ENCODE measurements at regions not wholly inside any gene's neighbourhood (a gene's known extent, or its start where the extent isn't known, plus 50 kb on each side); places are given as distances from the start of the nearest gene placed in this dataset.

DNA sequence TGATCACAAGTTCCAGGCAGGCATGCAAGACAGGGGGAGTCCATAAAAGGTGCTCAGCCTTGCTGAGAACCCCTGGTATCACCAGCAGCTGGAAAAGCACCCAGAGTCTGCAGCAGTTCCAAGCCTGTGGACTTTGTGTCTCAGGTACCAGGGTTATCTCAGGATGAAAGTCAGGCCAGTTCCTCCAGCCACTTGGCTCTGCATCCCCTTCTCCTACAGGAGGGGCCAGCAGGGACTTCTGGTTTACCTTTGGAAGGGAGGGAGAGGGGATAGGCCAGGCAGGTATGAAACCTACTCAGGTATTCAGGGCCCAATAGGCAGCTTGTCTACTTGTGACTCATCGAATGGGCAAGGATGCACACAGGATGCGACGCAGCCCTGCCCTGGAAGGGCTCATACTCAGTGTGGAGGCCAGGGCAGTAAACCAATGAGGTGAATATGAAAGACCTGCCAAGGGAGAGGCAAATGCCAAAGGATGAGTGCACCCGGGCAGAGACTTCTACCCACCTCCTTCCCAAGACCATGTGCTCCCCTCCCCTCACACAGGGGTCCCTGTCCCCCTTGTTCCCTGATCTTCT is 148.2 kb downstream of the SLC38A6 start:
- Histone ChIP-seq H3K4me3 (ENCODE audit: low read length) (no peak overlapping the region), H2AFZ (ENCODE audit: low read depth, low read length) (no peak overlapping the region), H3K36me3 (ENCODE audit: insufficient read depth, low read length) (no peaks in the 10 kb centered on the region), H3K27me3 (ENCODE audit: insufficient read depth, low read length) (no peaks in the 10 kb centered on the region), H3K9me3 (ENCODE audit: low read length) (no peaks in the 10 kb centered on the region), H3K4me1 (ENCODE audit: insufficient read depth, low read length) (peaks cover 16% of the 10 kb centered on the region)

GRCh38 chr14:61128382-61129167 is 147.5 kb downstream of the SLC38A6 start:
- no peaks in the 10 kb centered on the region for H3K36me3 ChIP-seq (ENCODE audit: insufficient read depth, low read length)
- H2AFZ ChIP-seq (ENCODE audit: low read depth, low read length), result no peak overlapping the region
- peaks cover 16% of the 10 kb centered on the region for H3K4me1 ChIP-seq (ENCODE audit: insufficient read depth, low read length)
- no peaks in the 10 kb centered on the region for H3K9me3 ChIP-seq (ENCODE audit: low read length)
- H3K27me3 ChIP-seq (ENCODE audit: insufficient read depth, low read length), result no peaks in the 10 kb centered on the region
- H3K4me3 ChIP-seq (ENCODE audit: low read length), result no peak overlapping the region

DNA sequence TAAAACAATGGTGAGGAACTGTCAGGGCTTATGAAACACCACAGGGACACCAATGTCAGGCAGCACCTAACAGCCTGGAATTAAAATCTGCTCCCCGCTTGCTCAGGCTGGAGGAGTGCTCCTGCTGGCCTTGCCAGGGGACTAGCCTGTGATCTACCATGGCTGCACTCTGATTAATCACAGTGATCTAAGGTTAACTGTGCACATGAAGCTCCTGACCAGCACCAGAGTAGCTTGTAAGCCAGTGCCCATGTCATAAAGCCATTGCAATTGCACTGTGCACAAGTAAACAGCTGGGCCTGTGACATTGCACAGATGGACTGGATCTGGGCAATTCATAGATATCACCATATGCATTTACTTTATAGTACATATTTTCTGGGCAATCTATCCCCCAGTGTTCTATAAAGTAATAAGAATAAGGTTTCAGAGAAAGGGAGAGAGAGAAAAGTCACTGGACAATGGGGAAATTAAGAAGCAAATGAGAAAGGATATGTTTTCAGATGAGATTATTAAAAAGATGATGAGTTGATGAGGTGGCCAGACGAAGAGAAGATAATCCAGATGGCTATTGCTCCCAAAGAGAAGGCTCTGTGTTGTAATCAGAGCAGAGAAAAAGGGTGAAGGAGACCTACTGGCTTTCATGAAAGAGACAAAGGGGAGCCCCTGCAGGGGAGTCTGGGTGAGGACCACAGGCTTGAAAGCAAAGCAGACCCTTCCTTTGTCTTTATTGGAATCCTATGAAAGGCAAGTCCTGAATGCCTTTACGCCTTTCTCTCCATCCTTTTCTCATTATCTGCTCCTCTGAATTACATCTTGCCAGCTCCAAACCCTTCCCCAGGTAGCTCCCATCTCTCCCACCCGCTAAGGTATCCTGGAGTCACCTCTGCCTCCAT is 145.8 kb downstream of the SLC38A6 start:
- no peaks in the 10 kb centered on the region for H3K36me3 ChIP-seq (ENCODE audit: insufficient read depth, low read length)

DNA sequence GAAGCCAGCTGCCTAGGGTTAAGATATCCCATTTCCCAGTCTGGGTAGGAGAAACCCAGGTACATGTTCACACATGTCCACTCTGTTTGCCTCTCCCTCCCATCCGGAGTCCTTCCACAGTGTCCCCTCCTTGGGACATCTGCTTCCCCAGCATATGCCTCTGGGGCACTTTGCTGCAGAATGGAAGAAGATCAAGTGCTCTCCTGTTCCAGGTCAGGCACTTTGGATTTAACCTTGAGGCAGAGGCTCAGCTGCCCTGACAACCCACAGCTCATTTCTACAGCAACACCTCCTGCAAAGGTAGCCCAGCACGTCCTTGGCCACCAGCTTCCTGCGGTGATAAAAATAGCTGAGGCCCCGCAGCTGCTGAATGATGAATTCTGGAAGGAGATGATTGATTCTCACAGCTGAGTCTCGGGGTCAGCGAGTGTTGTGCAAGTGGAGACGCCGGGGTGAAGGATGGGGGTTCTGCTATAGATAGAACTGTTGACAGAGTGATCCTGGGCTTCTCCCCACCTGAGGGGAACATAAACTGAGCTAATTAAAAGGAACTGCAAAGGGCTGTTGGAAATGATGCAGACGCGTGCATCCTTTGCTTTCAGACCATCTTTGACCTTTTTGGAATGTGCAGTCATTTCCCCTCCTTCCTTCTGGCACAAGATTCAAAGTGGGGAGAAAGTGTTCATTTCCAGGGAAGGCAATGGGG is 145.0 kb downstream of the SLC38A6 start:
- H3K9me3 ChIP-seq (ENCODE audit: low read length), result no peaks in the 10 kb centered on the region
- no peaks in the 10 kb centered on the region for H3K36me3 ChIP-seq (ENCODE audit: insufficient read depth, low read length)
- peaks cover 16% of the 10 kb centered on the region for H3K4me1 ChIP-seq (ENCODE audit: insufficient read depth, low read length)
- no peak overlapping the region for H3K4me3 ChIP-seq (ENCODE audit: low read length)
- H2AFZ ChIP-seq (ENCODE audit: low read depth, low read length), result no peak overlapping the region
- H3K27me3 ChIP-seq (ENCODE audit: insufficient read depth, low read length), result no peaks in the 10 kb centered on the region

More for the DNA sequence above, 145.8 kb downstream of the SLC38A6 start:
- H3K4me3 ChIP-seq (ENCODE audit: low read length), result no peak overlapping the region
- peaks cover 16% of the 10 kb centered on the region for H3K4me1 ChIP-seq (ENCODE audit: insufficient read depth, low read length)
- no peaks in the 10 kb centered on the region for H3K27me3 ChIP-seq (ENCODE audit: insufficient read depth, low read length)
- no peaks in the 10 kb centered on the region for H3K9me3 ChIP-seq (ENCODE audit: low read length)
- no peak overlapping the region for H2AFZ ChIP-seq (ENCODE audit: low read depth, low read length)

DNA sequence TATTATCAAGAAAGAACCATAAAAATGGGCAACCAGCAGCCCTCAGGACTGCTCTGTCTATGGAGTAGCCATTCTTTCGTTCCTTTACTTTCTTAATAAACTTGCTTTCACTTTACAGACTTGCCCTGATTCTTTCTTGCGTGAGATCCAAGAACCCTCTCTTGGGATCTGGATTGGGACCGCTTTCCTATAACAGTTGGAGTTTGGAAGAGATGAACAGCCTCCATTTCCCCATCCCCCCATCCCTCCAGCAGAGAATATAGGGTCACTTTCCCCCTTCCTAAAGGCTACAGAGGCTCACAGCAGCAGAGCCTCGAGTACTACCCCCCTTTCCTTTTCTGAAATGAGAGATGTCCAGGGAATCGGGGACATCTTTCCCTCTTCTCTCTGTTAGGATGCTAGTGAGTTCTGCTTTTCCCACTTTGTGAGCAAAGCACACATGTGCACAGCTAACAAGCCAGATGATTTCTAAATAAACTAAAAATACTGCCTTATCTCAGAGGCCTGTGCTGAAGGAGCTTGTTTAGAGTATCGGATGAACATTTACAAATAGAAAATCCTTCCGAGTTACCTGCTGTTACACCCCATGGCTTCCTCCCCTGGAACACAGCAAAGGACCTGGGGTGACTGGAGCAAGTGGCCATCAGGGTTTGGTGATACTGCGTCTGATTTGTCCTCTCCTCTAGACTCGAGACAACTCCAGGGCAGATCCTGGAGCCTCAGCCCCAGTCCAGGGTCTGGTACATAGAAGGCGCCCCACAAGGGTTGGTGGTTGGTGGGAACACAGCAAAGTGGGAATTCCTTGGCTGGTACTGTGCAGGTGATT is 144.2 kb downstream of the SLC38A6 start:
- H3K4me3 ChIP-seq (ENCODE audit: low read length), result no peak overlapping the region
- no peaks in the 10 kb centered on the region for H3K9me3 ChIP-seq (ENCODE audit: low read length)
- no peaks in the 10 kb centered on the region for H3K36me3 ChIP-seq (ENCODE audit: insufficient read depth, low read length)
- H2AFZ ChIP-seq (ENCODE audit: low read depth, low read length), result no peak overlapping the region
- H3K4me1 ChIP-seq (ENCODE audit: insufficient read depth, low read length), result peaks cover 16% of the 10 kb centered on the region
- H3K27me3 ChIP-seq (ENCODE audit: insufficient read depth, low read length), result no peaks in the 10 kb centered on the region

GRCh38 chr14:61122862-61123261 is 141.8 kb downstream of the SLC38A6 start:
- Histone ChIP-seq H3K4me3 (ENCODE audit: low read length) (no peak overlapping the region), H3K27me3 (ENCODE audit: insufficient read depth, low read length) (no peaks in the 10 kb centered on the region), H2AFZ (ENCODE audit: low read depth, low read length) (no peak overlapping the region)

GRCh38 chr14:61121355-61121787 is 140.3 kb downstream of the SLC38A6 start:
- no peak overlapping the region for H2AFZ ChIP-seq (ENCODE audit: low read depth, low read length)
- no peaks in the 10 kb centered on the region for H3K9me3 ChIP-seq (ENCODE audit: low read length)
- no peaks in the 10 kb centered on the region for H3K27me3 ChIP-seq (ENCODE audit: insufficient read depth, low read length)
- peaks cover 6% of the 10 kb centered on the region for H3K4me1 ChIP-seq (ENCODE audit: insufficient read depth, low read length)
- no peaks in the 10 kb centered on the region for H3K36me3 ChIP-seq (ENCODE audit: insufficient read depth, low read length)
- H3K4me3 ChIP-seq (ENCODE audit: low read length), result no peak overlapping the region

More at GRCh38 chr14:61122862-61123261, 141.8 kb downstream of the SLC38A6 start:
- Histone ChIP-seq H3K4me1 (ENCODE audit: insufficient read depth, low read length) (peaks cover 16% of the 10 kb centered on the region), H3K36me3 (ENCODE audit: insufficient read depth, low read length) (no peaks in the 10 kb centered on the region), H3K9me3 (ENCODE audit: low read length) (no peaks in the 10 kb centered on the region)

DNA sequence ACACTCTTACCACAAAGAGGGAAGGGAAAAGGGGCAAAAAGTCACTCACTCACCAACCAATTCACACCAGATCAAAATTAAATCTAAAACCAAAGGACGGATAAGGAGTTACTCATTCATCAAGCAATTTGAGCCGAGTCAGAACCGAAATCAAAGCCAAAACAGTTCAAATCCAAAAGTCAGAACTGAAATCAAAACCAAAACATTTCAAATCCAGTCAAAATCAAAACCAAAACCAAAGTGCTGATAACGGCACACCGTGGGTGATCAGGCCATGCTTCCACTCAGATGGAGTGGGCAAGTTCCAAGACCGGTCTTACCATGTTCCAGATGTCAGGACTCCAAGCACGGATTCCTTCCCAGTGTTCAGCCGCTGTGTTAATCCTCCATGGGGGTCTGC is 139.5 kb downstream of the SLC38A6 start:
- H3K4me3 ChIP-seq (ENCODE audit: low read length), result no peak overlapping the region
- no peaks in the 10 kb centered on the region for H3K27me3 ChIP-seq (ENCODE audit: insufficient read depth, low read length)
- no peaks in the 10 kb centered on the region for H3K36me3 ChIP-seq (ENCODE audit: insufficient read depth, low read length)
- H3K9me3 ChIP-seq (ENCODE audit: low read length), result no peaks in the 10 kb centered on the region
- H2AFZ ChIP-seq (ENCODE audit: low read depth, low read length), result no peak overlapping the region
- no peaks in the 10 kb centered on the region for H3K4me1 ChIP-seq (ENCODE audit: insufficient read depth, low read length)

- no peak overlapping the region for H3K4me3 ChIP-seq (ENCODE audit: low read length)
- no peak overlapping the region for H2AFZ ChIP-seq (ENCODE audit: low read depth, low read length)
- H3K4me1 ChIP-seq (ENCODE audit: insufficient read depth, low read length), result no peaks in the 10 kb centered on the region
- H3K27me3 ChIP-seq (ENCODE audit: insufficient read depth, low read length), result no peaks in the 10 kb centered on the region
- no peaks in the 10 kb centered on the region for H3K36me3 ChIP-seq (ENCODE audit: insufficient read depth, low read length)
- no peaks in the 10 kb centered on the region for H3K9me3 ChIP-seq (ENCODE audit: low read length)
These were observed 138.0 kb downstream of the SLC38A6 start for GRCh38 chr14:61119006-61119405.

DNA sequence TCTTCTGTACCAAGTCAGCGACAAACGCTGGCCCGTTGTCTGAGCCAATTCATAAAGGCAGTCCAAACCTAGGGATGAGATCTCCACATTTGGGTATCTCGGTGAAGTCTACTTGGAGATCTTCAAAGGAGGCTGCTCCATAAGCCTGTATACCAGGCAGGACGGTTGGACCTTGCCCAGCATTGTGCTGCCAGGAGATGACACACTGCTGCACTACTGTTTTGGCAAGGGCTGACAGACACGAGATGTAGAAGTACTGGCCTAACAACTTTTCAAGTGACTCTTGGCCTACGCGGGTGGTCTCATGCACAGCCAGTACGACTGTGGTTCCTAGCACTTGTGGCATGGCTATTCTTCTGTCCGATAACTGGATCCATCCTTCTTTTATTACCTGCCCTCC is 135.3 kb downstream of the SLC38A6 start:
- H3K9me3 ChIP-seq (ENCODE audit: low read length), result no peaks in the 10 kb centered on the region
- H3K4me3 ChIP-seq (ENCODE audit: low read length), result no peak overlapping the region
- H3K36me3 ChIP-seq (ENCODE audit: insufficient read depth, low read length), result no peaks in the 10 kb centered on the region

DNA sequence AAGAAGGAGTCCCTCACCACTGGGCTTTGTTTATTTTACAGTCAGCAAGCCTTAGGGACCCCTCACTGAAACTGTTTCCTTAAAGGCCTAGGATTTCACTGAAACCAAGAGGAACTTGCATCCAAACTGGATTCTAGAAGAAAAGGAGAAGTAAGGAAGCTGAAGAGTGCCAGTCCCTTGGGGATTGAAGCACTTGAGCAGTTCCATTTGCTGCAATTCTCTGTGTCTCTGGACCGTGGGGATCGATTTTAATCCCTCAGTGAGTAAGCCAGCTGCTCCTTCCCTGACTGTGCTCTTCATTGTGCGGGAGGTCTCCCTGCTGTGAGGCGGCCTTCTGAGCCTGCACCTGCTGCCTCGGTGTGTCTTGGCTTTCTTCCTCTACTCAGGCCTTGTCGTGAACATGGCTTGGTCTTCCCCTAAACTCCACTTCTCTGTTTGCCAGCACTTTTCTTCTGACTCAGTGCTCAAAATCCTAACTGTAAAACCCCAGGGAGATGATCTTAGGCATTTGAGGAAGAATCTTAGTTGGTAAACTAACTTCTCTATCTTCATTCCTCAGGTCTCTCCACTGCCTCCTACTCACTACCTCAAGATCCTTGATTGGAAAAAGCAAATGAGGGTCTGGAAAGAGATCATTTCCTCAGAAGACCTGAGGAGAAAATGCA is 132.6 kb downstream of the SLC38A6 start:
- Histone ChIP-seq H2AFZ (ENCODE audit: low read depth, low read length) (no peak overlapping the region), H3K4me1 (ENCODE audit: insufficient read depth, low read length) (peaks cover 14% of the 10 kb centered on the region), H3K27me3 (ENCODE audit: insufficient read depth, low read length) (no peaks in the 10 kb centered on the region), H3K9me3 (ENCODE audit: low read length) (no peaks in the 10 kb centered on the region), H3K4me3 (ENCODE audit: low read length) (no peak overlapping the region), H3K36me3 (ENCODE audit: insufficient read depth, low read length) (no peaks in the 10 kb centered on the region)

More for the DNA sequence above, 135.3 kb downstream of the SLC38A6 start:
- peaks cover 4% of the 10 kb centered on the region for H3K4me1 ChIP-seq (ENCODE audit: insufficient read depth, low read length)
- H2AFZ ChIP-seq (ENCODE audit: low read depth, low read length), result no peak overlapping the region
- H3K27me3 ChIP-seq (ENCODE audit: insufficient read depth, low read length), result no peaks in the 10 kb centered on the region

All from neuron (in vitro differentiated cells).